ENCODE measurements at regions not wholly inside any gene's neighbourhood (a gene's known extent, or its start where the extent isn't known, plus 50 kb on each side); places are given as distances from the start of the nearest gene placed in this dataset.
"Not testable (repeated sequence)": the region's sequence is repeated elsewhere in the genome, so short reads cannot be mapped to it uniquely, and the experiment has no call there.

- DNase-seq = not testable (repeated sequence)
Measured at GRCh38 chr5:97234380-97234779, 51.3 kb upstream of the RIOK2 start.

- DNase-seq = no peak
Measured at GRCh38 chr5:97242341-97242740, 59.3 kb upstream of the RIOK2 start.

DNA sequence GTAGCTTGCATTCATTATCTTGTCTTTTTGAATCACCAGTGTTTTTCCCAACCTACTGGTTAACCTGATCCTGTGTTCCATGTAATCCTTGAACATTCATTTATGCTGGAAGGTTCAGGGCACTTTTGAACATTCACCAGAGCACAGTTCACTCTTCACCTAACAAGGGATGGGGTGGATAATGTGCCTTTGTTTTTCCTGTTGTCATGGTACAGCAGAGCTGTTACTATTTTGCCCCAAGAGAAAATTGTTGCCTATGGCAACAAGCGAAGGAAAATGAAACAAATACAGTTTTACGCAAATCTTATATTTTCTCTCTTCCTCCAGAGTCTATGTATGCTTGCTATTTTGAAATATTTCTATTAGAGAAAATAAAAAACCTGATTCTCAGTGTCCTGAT is 60.3 kb upstream of the RIOK2 start:
- DNase-seq = no peak

- no peak for DNase-seq
Measured at GRCh38 chr5:97245386-97245785, 62.3 kb upstream of the RIOK2 start.

- DNase-seq = no peak
Measured at GRCh38 chr5:97250113-97250512, 67.1 kb upstream of the RIOK2 start.

DNA sequence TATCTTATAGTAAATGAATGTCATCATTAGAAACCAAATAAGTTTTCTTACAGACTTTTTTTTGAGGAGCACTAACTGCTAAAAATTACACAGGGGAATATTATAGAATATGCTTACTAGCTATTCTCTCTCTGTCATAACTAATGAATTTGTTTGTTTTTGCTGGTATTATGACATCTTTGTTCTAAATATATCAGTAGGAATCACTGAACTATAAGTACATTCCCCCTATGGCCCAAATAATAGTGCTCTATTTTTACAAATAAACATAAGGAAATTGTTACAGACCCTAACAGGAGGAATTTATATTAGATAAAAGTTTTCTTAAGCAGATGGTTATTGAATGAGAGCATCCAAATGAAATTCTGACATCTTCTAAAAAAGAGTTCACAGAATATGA is 83.0 kb upstream of the RIOK2 start:
- no peak for DNase-seq

- peak in 20 of 56 donors; percentile 1 to 56 (median 14) for DNase-seq
Measured at GRCh38 chr5:97266576-97266975, 83.5 kb upstream of the RIOK2 start.

- no peak for DNase-seq
Measured at GRCh38 chr5:97267767-97268166, 84.7 kb upstream of the RIOK2 start.

GRCh38 chr5:97276474-97277120 is 93.5 kb upstream of the RIOK2 start:
- DNase-seq = no peak

DNA sequence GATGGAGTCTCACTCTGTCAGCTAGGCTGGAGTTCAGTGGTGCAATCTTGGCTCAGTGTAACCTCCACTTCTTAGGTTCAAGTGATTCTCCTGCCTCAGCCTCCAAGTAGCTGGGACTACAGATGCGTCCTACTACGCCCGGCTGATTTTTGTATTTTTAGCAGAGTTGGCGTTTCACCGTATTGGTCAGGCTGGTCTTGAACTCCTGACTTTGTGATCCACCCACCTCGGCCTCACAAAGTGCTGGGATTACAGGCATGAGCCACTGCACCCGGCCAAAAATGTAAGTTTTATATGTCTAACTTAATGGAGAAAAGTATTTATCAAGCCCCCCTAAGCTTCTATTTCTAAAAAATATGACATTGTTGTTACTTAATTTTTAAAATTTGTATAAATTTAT is 98.2 kb upstream of the RIOK2 start:
- DNase-seq = no peak

GRCh38 chr5:97297063-97297703 is 114.1 kb upstream of the RIOK2 start:
- DNase-seq = peak in 10 of 56 donors; percentile 1 to 43 (median 6)

- DNase-seq = no peak
Measured at GRCh38 chr5:97297704-97298091, 114.7 kb upstream of the RIOK2 start.

DNA sequence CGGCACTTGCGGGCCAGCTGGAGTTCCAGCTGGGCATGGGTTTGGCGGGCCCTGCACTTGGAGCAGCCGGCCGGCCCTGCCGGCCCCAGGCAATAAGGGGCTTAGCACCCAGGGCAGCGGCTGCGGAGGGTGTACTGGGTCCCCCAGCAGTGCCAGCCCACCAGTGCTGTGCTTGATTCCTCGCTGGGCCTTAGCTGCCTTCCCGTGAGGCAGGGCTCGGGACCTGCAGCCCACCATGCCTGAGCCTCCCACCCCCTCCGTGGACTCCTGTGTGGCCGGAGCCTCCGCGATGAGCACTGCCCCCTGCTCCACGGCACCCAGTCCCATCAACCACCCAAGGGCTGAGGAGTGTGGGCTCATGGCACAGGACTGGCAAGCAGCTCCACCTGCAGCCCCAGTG is 118.1 kb upstream of the RIOK2 start:
- DNase-seq = not testable (repeated sequence)

GRCh38 chr5:97338729-97339128 is 155.7 kb upstream of the RIOK2 start:
- no peak for DNase-seq

GRCh38 chr5:97355775-97356174 is 172.7 kb upstream of the RIOK2 start:
- DNase-seq = no peak

GRCh38 chr5:97363577-97363976 is 180.5 kb upstream of the RIOK2 start:
- no peak for DNase-seq

DNA sequence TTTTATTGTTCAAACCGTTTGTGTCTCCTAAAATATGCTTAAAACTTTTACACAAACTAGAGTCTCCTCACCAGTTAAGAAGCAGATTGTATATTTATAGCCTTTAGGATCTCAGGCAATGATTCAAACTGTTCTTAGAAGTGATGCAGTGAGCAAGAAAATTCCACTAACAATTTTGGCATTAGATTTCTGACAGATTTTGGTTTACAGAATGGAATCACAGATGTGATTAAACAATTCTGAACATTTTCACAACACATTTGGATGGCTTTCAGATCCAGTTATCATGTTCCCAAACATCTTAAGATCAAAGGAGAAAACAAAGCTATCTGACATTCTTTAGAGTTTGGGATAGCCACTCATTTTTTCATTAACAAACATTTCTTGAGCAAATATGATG is 181.7 kb upstream of the RIOK2 start:
- no peak for DNase-seq

DNA sequence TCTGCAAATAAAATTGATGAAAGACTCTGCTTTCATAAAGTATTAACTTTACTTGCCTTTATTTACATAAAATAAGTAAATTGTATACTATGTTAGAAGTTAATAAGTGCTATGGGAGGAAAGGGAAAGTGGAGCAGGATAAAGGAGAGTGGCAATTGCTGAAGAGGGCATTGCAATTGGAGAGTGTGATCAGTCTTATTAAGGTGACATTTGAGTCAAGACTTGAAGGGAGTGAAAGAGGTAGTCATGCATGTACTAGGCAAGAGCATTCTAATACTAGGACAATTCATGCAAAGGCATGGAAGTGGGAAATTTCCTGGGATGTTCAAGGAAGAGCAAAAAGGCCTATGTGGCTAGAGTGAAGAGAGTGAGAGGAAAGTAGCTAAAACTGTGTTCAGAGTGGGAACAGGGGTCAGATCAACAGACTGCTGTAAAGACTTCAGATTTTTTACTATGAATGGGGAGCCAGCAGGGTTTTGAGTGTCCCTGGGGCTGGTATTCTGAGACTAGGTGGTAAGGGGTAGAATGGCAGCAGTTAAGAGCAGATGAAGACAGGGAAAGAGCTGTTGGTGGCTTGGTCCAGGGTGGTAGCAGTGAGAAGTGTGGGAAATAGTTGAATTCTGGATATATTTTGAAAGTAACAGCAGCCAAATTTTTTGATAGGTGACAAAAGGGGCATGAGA is 182.3 kb upstream of the RIOK2 start:
- DNase-seq = no peak

DNA sequence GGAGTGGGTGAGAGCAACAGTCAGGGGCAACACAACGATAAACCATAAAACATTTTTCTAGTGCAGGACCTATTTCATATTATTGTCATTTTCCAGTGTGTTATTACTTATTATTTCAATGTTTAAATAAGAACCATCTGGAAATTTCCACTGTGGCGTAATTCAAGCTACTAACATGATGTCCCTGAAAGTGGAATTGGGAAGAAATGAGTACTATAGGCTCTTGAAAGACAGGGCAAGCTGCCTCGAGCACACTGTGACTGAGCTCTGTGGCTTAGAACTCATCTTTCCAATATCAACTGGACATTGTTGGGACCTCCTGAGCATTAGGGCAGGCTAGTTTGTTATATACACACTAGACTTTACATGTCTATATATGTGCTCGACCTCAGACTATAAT is 182.9 kb upstream of the RIOK2 start:
- DNase-seq = no peak

GRCh38 chr5:97375959-97376358 is 192.9 kb upstream of the RIOK2 start:
- DNase-seq = no peak

- DNase-seq = no peak
Measured at GRCh38 chr5:97377582-97377981, 194.5 kb upstream of the RIOK2 start.

- no peak for DNase-seq
Measured at GRCh38 chr5:97383996-97384395, 200.9 kb upstream of the RIOK2 start.

DNA sequence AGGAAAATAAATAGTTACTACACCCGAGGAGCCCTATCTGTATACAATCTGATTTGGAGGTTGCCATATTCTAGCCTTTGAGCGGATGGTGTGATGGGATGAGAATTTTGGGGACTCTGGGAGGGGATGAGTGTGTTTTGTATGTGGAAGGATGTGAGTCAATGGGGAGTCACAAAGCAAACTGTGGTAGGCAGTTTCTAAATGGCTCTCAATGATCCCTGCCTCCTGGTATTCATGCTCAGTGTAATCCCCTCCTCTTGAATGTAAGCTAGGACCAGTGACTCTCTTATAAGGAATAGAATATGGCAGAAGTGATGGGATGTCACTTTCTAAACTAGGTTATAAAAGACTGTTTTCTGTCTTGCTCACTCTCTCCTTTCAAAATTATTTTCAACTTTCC is 205.7 kb upstream of the RIOK2 start:
- DNase-seq = no peak
